Ovary (tissue), 7 donors: ENCODE measurements at regions not wholly inside any gene's neighbourhood (a gene's known extent, or its start where the extent isn't known, plus 50 kb on each side); places are given as distances from the start of the nearest gene placed in this dataset.

ENCODE experiments used
- DNase-seq, 5 donors: peaks; one replicate each; pipeline ENCODE4 v3.0.0-alpha.2; 2019 to 2020
- H3K27ac ChIP-seq, 2 donors: fragments of 200-600 bp; one replicate each; pipeline versions ENCODE4 v1.5.1 to v1.8.0; 2019 to 2022
- H3K27me3 ChIP-seq: fragments of 200-600 bp; one replicate; pipeline ENCODE4 v1.8.0; 2022
- H3K36me3 ChIP-seq: fragments of 200-600 bp; sonication (generic); one replicate; pipeline ENCODE4 v1.5.1; 2019
- H3K4me1 ChIP-seq: one replicate; pipeline ENCODE4 v1.8.1; 2013; ENCODE audit warnings: mild to moderate bottlenecking, moderate library complexity; ENCODE audit not compliant: insufficient read depth
- H3K4me3 ChIP-seq: fragments of 200-600 bp; sonication (generic); one replicate; pipeline ENCODE4 v1.5.1; 2017
- H3K9me3 ChIP-seq, 2 donors: fragments of 200-600 bp in 1 of 2; sonication (generic) in 1 of 2; one replicate each; pipeline versions ENCODE4 v1.5.1 to v1.8.1; 2013 to 2019; ENCODE audit warnings: mild to moderate bottlenecking in 1 of 2, moderate library complexity in 1 of 2
- CTCF ChIP-seq, 3 donors: fragments of 450-650 bp in 2 of 3; fragments of 200-600 bp in 1 of 3; IDR thresholded peaks; one replicate each; pipeline versions ENCODE4 v1.5.1 to v1.8.0; 2016 to 2022; ENCODE audit warnings: antibody characterized with exemption in 3 of 3, mild to moderate bottlenecking in 1 of 3
- EP300 ChIP-seq: sonication (generic); formaldehyde crosslinking; IDR thresholded peaks from one replicate; pipeline ENCODE4 v1.6.1; 2017; ENCODE audit warnings: antibody characterized with exemption
- POLR2A ChIP-seq: fragments of 450-650 bp; IDR thresholded peaks from one replicate; pipeline ENCODE4 v1.6.1; 2017; ENCODE audit warnings: antibody characterized with exemption, mild to moderate bottlenecking, moderate library complexity
- WGBS, 3 donors: extraction: QIAGEN DNeasy Blood & Tissue Kit in 1 of 3; methylation state at CpG; one replicate each; pipeline versions ENCODE4 v1.1.5 to v1.1.7; 2013 to 2017; 5-methylcytosine and 5-hydroxymethylcytosine counted together
- intact Hi-C, 4 donors: fragments of 100-400 bp; cut with DNase I; formaldehyde crosslinking; loops; one replicate each; pipeline versions ENCODE4 v1.11.0 to v1.15.1; 2022 to 2023
- donor health status: DM: no; HTN: no; CAD: no; lungs with moderate emphysema.
- donor health status: DM: no; HTN: no; CAD: no.
- donor health status: Bipolar disorder and iron deficiency.
- donor health status: DM: no; HTN: no; CAD: no.
- donor health status: DM: yes; HTN: yes; CAD: no.

- H3K27ac ChIP-seq: no peak overlapping the region
- H3K36me3 ChIP-seq: no peaks in the 10 kb centered on the region
- H3K4me3 ChIP-seq: no peak overlapping the region
- H3K9me3 ChIP-seq: no peaks in the 10 kb centered on the region
- WGBS, 3 donors: 54 to 60% (median 56%) methylated on average over 1 of the region's 1 CpG
- intact Hi-C loops: no loop called here
- H3K4me1 ChIP-seq: no peaks in the 10 kb centered on the region
- no peak for DNase-seq
- TF ChIP-seq EP300 (no peak), POLR2A (no peak), CTCF (IDR thresholded peaks at IDR 0.05) (no peak)
- H3K27me3 ChIP-seq: no peaks in the 10 kb centered on the region
Observed at GRCh38 chr4:135250040-135250439, 1048.5 kb upstream of the PABPC4L start.

- Histone ChIP-seq H3K4me1 (no peaks in the 10 kb centered on the region), H3K27ac (no peak overlapping the region), H3K27me3 (no peaks in the 10 kb centered on the region), H3K36me3 (no peaks in the 10 kb centered on the region), H3K4me3 (no peak overlapping the region), H3K9me3 (no peaks in the 10 kb centered on the region)
- intact Hi-C loops: no loop called here
- no peak for DNase-seq
- WGBS, 3 donors: 78 to 91% (median 83%) methylated on average over 5 of the region's 5 CpGs
- TF ChIP-seq POLR2A: no peak
- no peak for TF ChIP-seq CTCF (IDR thresholded peaks at IDR 0.05)
- TF ChIP-seq EP300: no peak
Observed at GRCh38 chr4:135249024-135249423, 1047.4 kb upstream of the PABPC4L start.

GRCh38 chr4:135244696-135245095, 1043.1 kb upstream of the PABPC4L start:
- H3K27me3 ChIP-seq: no peaks in the 10 kb centered on the region
- no peaks in the 10 kb centered on the region for H3K9me3 ChIP-seq
- no peak overlapping the region for H3K27ac ChIP-seq
- no peak for DNase-seq
- TF ChIP-seq CTCF (IDR thresholded peaks at IDR 0.05) (no peak), POLR2A (no peak), EP300 (no peak)
- intact Hi-C loops: no loop called here
- no peaks in the 10 kb centered on the region for H3K36me3 ChIP-seq
- no peaks in the 10 kb centered on the region for H3K4me1 ChIP-seq
- WGBS, 3 donors: 32 to 37% (median 36%) methylated on average over 2 of the region's 2 CpGs
- H3K4me3 ChIP-seq: no peak overlapping the region

GRCh38 chr4:135244056-135244455, 1042.5 kb upstream of the PABPC4L start:
- Histone ChIP-seq H3K27ac (no peak overlapping the region), H3K9me3 (no peaks in the 10 kb centered on the region), H3K4me1 (no peaks in the 10 kb centered on the region), H3K36me3 (no peaks in the 10 kb centered on the region), H3K4me3 (no peak overlapping the region), H3K27me3 (no peaks in the 10 kb centered on the region)
- TF ChIP-seq EP300: no peak
- DNase-seq: no peak
- WGBS, 3 donors: 16 to 26% (median 19%) methylated on average over 1 of the region's 1 CpG
- intact Hi-C loops: no loop called here

- Histone ChIP-seq H3K9me3 (no peaks in the 10 kb centered on the region), H3K36me3 (no peaks in the 10 kb centered on the region), H3K27me3 (no peaks in the 10 kb centered on the region), H3K4me1 (no peaks in the 10 kb centered on the region), H3K4me3 (no peak overlapping the region), H3K27ac (no peak overlapping the region)
- intact Hi-C loops: no loop called here
- no peak for DNase-seq
- WGBS, 3 donors: 68 to 76% (median 75%) methylated on average over 4 of the region's 4 CpGs
- TF ChIP-seq CTCF (IDR thresholded peaks at IDR 0.05) (no peak), EP300 (no peak), POLR2A (no peak)
Observed at GRCh38 chr4:135240796-135241195, 1039.2 kb upstream of the PABPC4L start.
